Body of pancreas (tissue), 4 donors: ENCODE measurements at regions not wholly inside any gene's neighbourhood (a gene's known extent, or its start where the extent isn't known, plus 50 kb on each side); places are given as distances from the start of the nearest gene placed in this dataset.

Experiments
- ATAC-seq: fragments of 150-250 bp; one replicate; pipeline ENCODE4 v1.9.1; 2016
- DNase-seq, 4 donors: peaks; one replicate each; pipeline ENCODE4 v3.0.0-alpha.2; 2019
- H3K27ac ChIP-seq, 4 donors: fragments of 200-600 bp; sonication (generic); 1 replicate in 3 of 4; 2 replicates in 1 of 4; pipeline versions ENCODE4 v1.5.1 to v1.6.1; 2016 to 2019; ENCODE audit warnings: mild to moderate bottlenecking in 1 of 4, mixed read lengths in 1 of 4, moderate library complexity in 1 of 4
- H3K27me3 ChIP-seq, 2 donors: fragments of 200-600 bp; sonication (generic); one replicate each; pipeline ENCODE4 v1.6.0; 2016; ENCODE audit warnings: mild to moderate bottlenecking in 1 of 2
- H3K36me3 ChIP-seq, 2 donors: fragments of 200-600 bp; sonication (generic); replicated peaks in 1 of 2; 2 replicates each; pipeline ENCODE4 v1.5.1; 2016; ENCODE audit warnings: low read depth in 2 of 2; ENCODE audit not compliant: insufficient read depth in 1 of 2
- H3K4me1 ChIP-seq: fragments of 200-600 bp; sonication (generic); one replicate; pipeline ENCODE4 v1.6.0; 2016
- H3K4me3 ChIP-seq, 2 donors: fragments of 200-600 bp; sonication (generic); 1 replicate in 1 of 2; 2 replicates in 1 of 2; pipeline ENCODE4 v1.5.1; 2016 to 2019
- H3K9me3 ChIP-seq, 3 donors: fragments of 200-600 bp; sonication (generic); 1 replicate in 2 of 3; 2 replicates in 1 of 3; pipeline ENCODE4 v1.5.1; 2016
- CTCF ChIP-seq, 7 experiments: fragments of 450-650 bp in 4 of 7; fragments of 200-600 bp in 3 of 7; sonication (generic) in 3 of 7; IDR thresholded peaks; one replicate each; pipeline ENCODE4 v1.5.1; 2016 to 2019; ENCODE audit warnings: antibody characterized with exemption in 7 of 7
- POLR2A ChIP-seq, 3 donors: fragments of 450-650 bp; IDR thresholded peaks; one replicate each; pipeline ENCODE4 v1.6.1; 2016; ENCODE audit warnings: antibody characterized with exemption in 3 of 3, mild to moderate bottlenecking in 2 of 3
- WGBS, 2 donors: methylation state at CpG; one replicate each; pipeline ENCODE4 v1.1.5; 2017; 5-methylcytosine and 5-hydroxymethylcytosine counted together
- intact Hi-C: fragments of 100-400 bp; cut with DNase I; formaldehyde crosslinking; loops from one replicate; pipeline ENCODE4 v1.15.1; 2023

GRCh38 chr2:106703161-106703560 is 182.8 kb downstream of the ST6GAL2 start:
- H3K4me1 ChIP-seq: no peaks in the 10 kb centered on the region
- no peak overlapping the region for H3K4me3 ChIP-seq
- no peak overlapping the region for H3K27ac ChIP-seq
- DNase-seq (no peak), ATAC-seq (no peak)
- H3K36me3 ChIP-seq: no peaks in the 10 kb centered on the region
- WGBS, 2 donors: 77 to 81% methylated on average over 6 of the region's 6 CpGs
- intact Hi-C loops: no loop called here
- H3K9me3 ChIP-seq: no peaks in the 10 kb centered on the region
- no peak for TF ChIP-seq CTCF (IDR thresholded peaks at IDR 0.05)
- H3K27me3 ChIP-seq: no peaks in the 10 kb centered on the region

DNA sequence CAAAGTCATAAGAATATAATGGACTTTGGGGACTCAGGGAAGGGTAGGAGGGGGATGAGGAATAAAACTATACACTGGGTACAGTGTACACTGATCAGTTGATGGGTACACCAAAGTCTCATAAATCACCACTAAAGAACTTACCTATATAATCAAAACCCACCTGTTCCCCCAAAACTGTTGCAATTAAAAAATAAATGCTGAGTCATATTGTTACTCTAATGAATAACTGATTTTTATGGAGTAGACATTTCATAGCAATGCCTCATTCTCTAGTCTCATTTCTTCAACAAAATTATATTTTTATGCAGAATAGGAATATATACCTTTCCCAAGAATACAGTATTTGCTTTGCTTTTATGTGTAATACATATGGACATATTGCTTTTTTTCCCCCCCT is 181.2 kb downstream of the ST6GAL2 start:
- H3K27ac ChIP-seq: no peak overlapping the region
- H3K36me3 ChIP-seq: no peaks in the 10 kb centered on the region
- no peak for TF ChIP-seq POLR2A (IDR thresholded peaks at IDR 0.05)
- H3K27me3 ChIP-seq: no peaks in the 10 kb centered on the region
- no peak overlapping the region for H3K4me3 ChIP-seq
- intact Hi-C loops: no loop called here
- no peaks in the 10 kb centered on the region for H3K4me1 ChIP-seq
- no peaks in the 10 kb centered on the region for H3K9me3 ChIP-seq
- DNase-seq: no peak
- ATAC-seq: no peak

- no peak overlapping the region for H3K4me3 ChIP-seq
- TF ChIP-seq POLR2A (IDR thresholded peaks at IDR 0.05) (no peak), CTCF (IDR thresholded peaks at IDR 0.05) (no peak)
- 44 to 53% methylated on average over 1 of the region's 1 CpG for WGBS, 2 donors
- no peaks in the 10 kb centered on the region for H3K4me1 ChIP-seq
- intact Hi-C loops: no loop called here
- no peaks in the 10 kb centered on the region for H3K36me3 ChIP-seq
- no peaks in the 10 kb centered on the region for H3K9me3 ChIP-seq
- ATAC-seq (no peak), DNase-seq (no peak)
- no peak overlapping the region for H3K27ac ChIP-seq
- H3K27me3 ChIP-seq: no peaks in the 10 kb centered on the region
Observed at GRCh38 chr2:106705877-106706276, 180.1 kb downstream of the ST6GAL2 start.

GRCh38 chr2:106706283-106706682 is 179.7 kb downstream of the ST6GAL2 start:
- no peak overlapping the region for H3K27ac ChIP-seq
- H3K27me3 ChIP-seq: no peaks in the 10 kb centered on the region
- DNase-seq (no peak), ATAC-seq (no peak)
- 70 to 71% methylated on average over 2 of the region's 2 CpGs for WGBS, 2 donors
- TF ChIP-seq CTCF (IDR thresholded peaks at IDR 0.05) (no peak), POLR2A (IDR thresholded peaks at IDR 0.05) (no peak)
- no peak overlapping the region for H3K4me3 ChIP-seq
- no peaks in the 10 kb centered on the region for H3K4me1 ChIP-seq
- H3K36me3 ChIP-seq: no peaks in the 10 kb centered on the region
- no peaks in the 10 kb centered on the region for H3K9me3 ChIP-seq
- intact Hi-C loops: no loop called here

GRCh38 chr2:106708209-106708608 is 177.8 kb downstream of the ST6GAL2 start:
- WGBS, 2 donors: 0% methylated on average over 1 of the region's 1 CpG
- Histone ChIP-seq H3K4me1 (no peaks in the 10 kb centered on the region), H3K27ac (no peak overlapping the region), H3K4me3 (no peak overlapping the region), H3K36me3 (no peaks in the 10 kb centered on the region), H3K9me3 (peaks cover 0 to 7% (median 0%) of the 10 kb centered on the region in 3 donors), H3K27me3 (no peaks in the 10 kb centered on the region)
- DNase-seq: no peak
- TF ChIP-seq CTCF (IDR thresholded peaks at IDR 0.05): no peak
- intact Hi-C loops: no loop called here
- ATAC-seq: no peak
